Esophagus muscularis mucosa (tissue), 3 donors: ENCODE measurements at regions not wholly inside any gene's neighbourhood (a gene's known extent, or its start where the extent isn't known, plus 50 kb on each side); places are given as distances from the start of the nearest gene placed in this dataset.

Experiments used
- POLR2A ChIP-seq: fragments of 450-650 bp; IDR thresholded peaks from one replicate; pipeline ENCODE4 v1.6.1; 2017; ENCODE audit warnings: antibody characterized with exemption, moderate library complexity, mild to moderate bottlenecking, low read depth
- TF ChIP-seq, protein P1 (sequence below), 3 experiments: fragments of 200-600 bp in 2 of 3; fragments of 450-650 bp in 1 of 3; sonication (generic) in 2 of 3; IDR thresholded peaks; one replicate each; pipeline ENCODE4 v1.5.1; 2017 to 2019; ENCODE audit warnings: antibody characterized with exemption in 3 of 3, mild to moderate bottlenecking in 2 of 3, moderate library complexity in 1 of 3

DNA sequence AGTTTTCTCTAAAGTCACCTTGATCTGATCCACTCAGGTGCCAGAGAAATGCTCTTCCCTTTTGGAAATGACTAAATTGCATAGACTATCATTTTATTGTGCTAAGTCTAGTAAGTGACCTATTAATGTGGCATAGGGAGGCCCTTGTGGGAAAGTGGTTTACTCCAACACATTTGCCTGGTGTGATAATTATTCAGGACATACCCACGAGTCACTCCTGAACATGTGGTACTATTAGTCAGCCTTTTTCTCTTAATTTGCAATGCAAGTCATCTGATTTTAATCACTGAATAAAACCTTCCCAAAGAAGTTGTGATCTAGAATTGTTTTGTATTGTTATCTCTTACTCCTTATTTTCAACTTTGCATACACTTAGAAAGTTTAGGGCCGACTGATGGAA, 148.7 kb downstream of the OR4C45 start:
- TF ChIP-seq POLR2A = no peak
- TF ChIP-seq, protein P1, sequence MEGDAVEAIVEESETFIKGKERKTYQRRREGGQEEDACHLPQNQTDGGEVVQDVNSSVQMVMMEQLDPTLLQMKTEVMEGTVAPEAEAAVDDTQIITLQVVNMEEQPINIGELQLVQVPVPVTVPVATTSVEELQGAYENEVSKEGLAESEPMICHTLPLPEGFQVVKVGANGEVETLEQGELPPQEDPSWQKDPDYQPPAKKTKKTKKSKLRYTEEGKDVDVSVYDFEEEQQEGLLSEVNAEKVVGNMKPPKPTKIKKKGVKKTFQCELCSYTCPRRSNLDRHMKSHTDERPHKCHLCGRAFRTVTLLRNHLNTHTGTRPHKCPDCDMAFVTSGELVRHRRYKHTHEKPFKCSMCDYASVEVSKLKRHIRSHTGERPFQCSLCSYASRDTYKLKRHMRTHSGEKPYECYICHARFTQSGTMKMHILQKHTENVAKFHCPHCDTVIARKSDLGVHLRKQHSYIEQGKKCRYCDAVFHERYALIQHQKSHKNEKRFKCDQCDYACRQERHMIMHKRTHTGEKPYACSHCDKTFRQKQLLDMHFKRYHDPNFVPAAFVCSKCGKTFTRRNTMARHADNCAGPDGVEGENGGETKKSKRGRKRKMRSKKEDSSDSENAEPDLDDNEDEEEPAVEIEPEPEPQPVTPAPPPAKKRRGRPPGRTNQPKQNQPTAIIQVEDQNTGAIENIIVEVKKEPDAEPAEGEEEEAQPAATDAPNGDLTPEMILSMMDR (IDR thresholded peaks at IDR 0.05) = no peak
